HepG2 (cell line): ENCODE measurements at regions not wholly inside any gene's neighbourhood (a gene's known extent, or its start where the extent isn't known, plus 50 kb on each side); places are given as distances from the start of the nearest gene placed in this dataset.

Experiments
- ATF6 ChIP-seq: sonication (generic); formaldehyde crosslinking; conservative IDR thresholded peaks from 2 replicates; pipeline ENCODE4 v1.4.0; 2020; ENCODE audit warnings: missing genetic modification reagents
- BRCA1 ChIP-seq: sonication (generic); formaldehyde crosslinking; IDR thresholded peaks from 2 replicates; pipeline ENCODE4 v1.4.0; 2020; ENCODE audit warnings: missing genetic modification reagents
- CTCF ChIP-seq: sonication (generic); formaldehyde crosslinking; IDR thresholded peaks from 2 replicates; pipeline ENCODE4 v1.5.0; 2020; ENCODE audit warnings: mild to moderate bottlenecking, missing genetic modification reagents, moderate library complexity
- ESRRA ChIP-seq: sonication (generic); formaldehyde crosslinking; IDR thresholded peaks from 2 replicates; pipeline ENCODE4 v1.5.1; 2020; ENCODE audit warnings: mild to moderate bottlenecking, low read depth, missing genetic modification reagents
- EZH2 ChIP-seq: conservative IDR thresholded peaks from 2 replicates; pipeline ENCODE4 v1.6.1; 2012; ENCODE audit warnings: mild to moderate bottlenecking, low read depth, low read length, moderate library complexity
- ISX ChIP-seq: sonication (generic); formaldehyde crosslinking; conservative IDR thresholded peaks from 2 replicates; pipeline ENCODE4 v1.5.0; 2020; ENCODE audit warnings: missing genetic modification reagents
- POLR2AphosphoS2 ChIP-seq: IDR thresholded peaks from 2 replicates; pipeline ENCODE4 v1.6.1; 2011; ENCODE audit warnings: low read depth, low read length, improper control_type of control experiment
- TFAP4 ChIP-seq: sonication (generic); IDR thresholded peaks from 2 replicates; pipeline ENCODE4 v1.6.1; 2016; ENCODE audit warnings: low read depth, borderline replicate concordance

- TF ChIP-seq ESRRA (CRISPR knock-in tag) (no peak), ISX (no peak), POLR2AphosphoS2 (no peak), TFAP4 (no peak), CTCF (CRISPR knock-in tag) (no peak), ATF6 (CRISPR knock-in tag) (no peak), EZH2 (no peak), BRCA1 (CRISPR knock-in tag) (no peak)
These were observed 120.8 kb downstream of the SMIM20 start for GRCh38 chr4:26034849-26035248.
